OCI-LY3 (cell line): ENCODE measurements at regions not wholly inside any gene's neighbourhood (a gene's known extent, or its start where the extent isn't known, plus 50 kb on each side); places are given as distances from the start of the nearest gene placed in this dataset.
"Not testable (repeated sequence)": the region's sequence is repeated elsewhere in the genome, so short reads cannot be mapped to it uniquely, and the experiment has no call there.

Source experiments
- H2AFZ ChIP-seq: fragments of 200-600, 300-600 bp; shearing (Covaris generic); 2 replicates; pipeline ENCODE4 v1.6.0; 2014; ENCODE audit warnings: antibody characterized with exemption, low read depth, low read length
- H3K27ac ChIP-seq: fragments of 200-600, 300-600 bp; sonication (generic); 2 replicates; pipeline ENCODE4 v1.5.1; 2014; ENCODE audit warnings: mild to moderate bottlenecking, low read length, moderate library complexity, mixed read lengths
- H3K27me3 ChIP-seq: fragments of 200-600, 300-600 bp; sonication (generic); 2 replicates; pipeline ENCODE4 v1.6.1; 2014; ENCODE audit warnings: low read depth, low read length, mixed read lengths
- H3K36me3 ChIP-seq: fragments of 200-600, 300-600 bp; sonication (generic); replicated peaks from 2 replicates; pipeline ENCODE3; 2014; ENCODE audit warnings: low read depth, low read length, mixed read lengths
- H3K4me1 ChIP-seq: fragments of 300-600, 200-600 bp; sonication (generic); 2 replicates; pipeline ENCODE4 v1.6.1; 2014; ENCODE audit warnings: low read length, mixed read lengths
- H3K4me2 ChIP-seq: fragments of 200-600, 300-600 bp; sonication (generic); 2 replicates; pipeline ENCODE4 v1.6.1; 2014; ENCODE audit warnings: low read length, mixed read lengths
- H3K4me3 ChIP-seq: fragments of 300-600, 200-600 bp; sonication (generic); 2 replicates; pipeline ENCODE4 v1.5.1; 2014; ENCODE audit warnings: antibody characterized with exemption, mild to moderate bottlenecking, low read length, moderate library complexity
- H3K79me2 ChIP-seq: fragments of 300-600, 200-600 bp; shearing (Covaris generic); 2 replicates; pipeline ENCODE4 v1.6.1; 2014; ENCODE audit warnings: mild to moderate bottlenecking, low read length, mixed read lengths
- H3K9ac ChIP-seq: fragments of 300-600, 200-600 bp; shearing (Covaris generic); 2 replicates; pipeline ENCODE4 v1.6.0; 2014; ENCODE audit warnings: mild to moderate bottlenecking, low read length, moderate library complexity
- H3K9me3 ChIP-seq: fragments of 200-600, 300-600 bp; shearing (Covaris generic); 2 replicates; pipeline ENCODE4 v1.6.1; 2014; ENCODE audit warnings: low read length, mixed read lengths; ENCODE audit not compliant: insufficient read depth
- H4K20me1 ChIP-seq: fragments of 200-600, 300-600 bp; sonication (generic); 2 replicates; pipeline ENCODE4 v1.6.1; 2016; ENCODE audit warnings: low read length, mixed read lengths; ENCODE audit not compliant: insufficient read depth
- CTCF ChIP-seq: fragments of 200-600, 300-600 bp; sonication (generic); IDR thresholded peaks from 2 replicates; pipeline ENCODE4 v1.5.1; 2014; ENCODE audit warnings: antibody characterized with exemption, low read length, low read depth
- EZH2phosphoT487 ChIP-seq: fragments of 200-600 bp; shearing (Covaris generic); IDR thresholded peaks from 2 replicates; pipeline ENCODE4 v1.6.1; 2018; ENCODE audit warnings: antibody characterized with exemption, mixed run types, low read depth

- Histone ChIP-seq H3K79me2 (no peaks in the 10 kb centered on the region), H4K20me1 (no peaks in the 10 kb centered on the region), H3K9me3 (no peaks in the 10 kb centered on the region), H3K4me1 (no peaks in the 10 kb centered on the region), H3K9ac (peak overlapping the region; percentile 82), H2AFZ (no peak overlapping the region), H3K4me2 (peak overlapping the region; percentile 80), H3K36me3 (no peaks in the 10 kb centered on the region), H3K4me3 (peak overlapping the region; percentile 95), H3K27me3 (no peaks in the 10 kb centered on the region), H3K27ac (no peak overlapping the region)
- TF ChIP-seq EZH2phosphoT487: no peak
- TF ChIP-seq CTCF: no peak
Measured at GRCh38 chr5:1633605-1634336, 110.0 kb upstream of the LPCAT1 start.

GRCh38 chr5:1631004-1631403 lies 107.2 kb upstream of the LPCAT1 start:
- not testable (repeated sequence) for H4K20me1 ChIP-seq, H3K4me2 ChIP-seq

GRCh38 chr5:1626397-1626796 lies 102.6 kb upstream of the LPCAT1 start:
- H3K4me2 ChIP-seq, H3K4me3 ChIP-seq, H3K9ac ChIP-seq, H3K27ac ChIP-seq, H3K27me3 ChIP-seq, H3K36me3 ChIP-seq, H4K20me1 ChIP-seq, H3K9me3 ChIP-seq, H3K4me1 ChIP-seq, H2AFZ ChIP-seq, H3K79me2 ChIP-seq: not testable (repeated sequence)

More at GRCh38 chr5:1631004-1631403, 107.2 kb upstream of the LPCAT1 start:
- not testable (repeated sequence) for H3K36me3 ChIP-seq, H3K27me3 ChIP-seq, H3K9me3 ChIP-seq, H3K27ac ChIP-seq, H3K4me1 ChIP-seq, H3K9ac ChIP-seq, H3K4me3 ChIP-seq, H2AFZ ChIP-seq, H3K79me2 ChIP-seq

GRCh38 chr5:1619531-1619930 lies 95.8 kb upstream of the LPCAT1 start:
- not testable (repeated sequence) for H3K36me3 ChIP-seq, H3K4me1 ChIP-seq, H3K9me3 ChIP-seq, H3K4me2 ChIP-seq, H3K9ac ChIP-seq, H3K79me2 ChIP-seq, H2AFZ ChIP-seq, H3K27me3 ChIP-seq, H3K27ac ChIP-seq, H4K20me1 ChIP-seq, H3K4me3 ChIP-seq

- not testable (repeated sequence) for H3K4me1 ChIP-seq, H4K20me1 ChIP-seq, H3K79me2 ChIP-seq, H3K9ac ChIP-seq, H3K9me3 ChIP-seq, H2AFZ ChIP-seq, H3K4me2 ChIP-seq, H3K27me3 ChIP-seq, H3K4me3 ChIP-seq, H3K36me3 ChIP-seq, H3K27ac ChIP-seq
Measured at GRCh38 chr5:1618296-1618865, 94.6 kb upstream of the LPCAT1 start.

GRCh38 chr5:1617236-1617755 lies 93.5 kb upstream of the LPCAT1 start:
- H3K79me2 ChIP-seq, H4K20me1 ChIP-seq, H3K4me2 ChIP-seq, H3K4me1 ChIP-seq, H3K27ac ChIP-seq, H3K9me3 ChIP-seq, H3K36me3 ChIP-seq, H3K9ac ChIP-seq, H2AFZ ChIP-seq, H3K4me3 ChIP-seq, H3K27me3 ChIP-seq: not testable (repeated sequence)

GRCh38 chr5:1613515-1613914 lies 89.8 kb upstream of the LPCAT1 start:
- H3K4me2 ChIP-seq, H3K4me1 ChIP-seq, H3K9ac ChIP-seq, H2AFZ ChIP-seq, H3K79me2 ChIP-seq, H3K36me3 ChIP-seq, H3K27me3 ChIP-seq, H3K27ac ChIP-seq, H4K20me1 ChIP-seq, H3K4me3 ChIP-seq, H3K9me3 ChIP-seq: not testable (repeated sequence)

- H4K20me1 ChIP-seq, H3K79me2 ChIP-seq, H3K27me3 ChIP-seq, H3K36me3 ChIP-seq, H3K4me3 ChIP-seq, H3K4me1 ChIP-seq, H2AFZ ChIP-seq, H3K9ac ChIP-seq, H3K4me2 ChIP-seq, H3K27ac ChIP-seq, H3K9me3 ChIP-seq: not testable (repeated sequence)
Measured at GRCh38 chr5:1610526-1610925, 86.8 kb upstream of the LPCAT1 start.

- not testable (repeated sequence) for H3K4me3 ChIP-seq, H3K9me3 ChIP-seq, H3K9ac ChIP-seq, H4K20me1 ChIP-seq, H3K27me3 ChIP-seq, H3K27ac ChIP-seq, H2AFZ ChIP-seq, H3K4me1 ChIP-seq, H3K4me2 ChIP-seq, H3K36me3 ChIP-seq, H3K79me2 ChIP-seq
Measured at GRCh38 chr5:1609111-1609510, 85.4 kb upstream of the LPCAT1 start.
